ENCODE measurements at regions not wholly inside any gene's neighbourhood (a gene's known extent, or its start where the extent isn't known, plus 50 kb on each side); places are given as distances from the start of the nearest gene placed in this dataset.

DNA sequence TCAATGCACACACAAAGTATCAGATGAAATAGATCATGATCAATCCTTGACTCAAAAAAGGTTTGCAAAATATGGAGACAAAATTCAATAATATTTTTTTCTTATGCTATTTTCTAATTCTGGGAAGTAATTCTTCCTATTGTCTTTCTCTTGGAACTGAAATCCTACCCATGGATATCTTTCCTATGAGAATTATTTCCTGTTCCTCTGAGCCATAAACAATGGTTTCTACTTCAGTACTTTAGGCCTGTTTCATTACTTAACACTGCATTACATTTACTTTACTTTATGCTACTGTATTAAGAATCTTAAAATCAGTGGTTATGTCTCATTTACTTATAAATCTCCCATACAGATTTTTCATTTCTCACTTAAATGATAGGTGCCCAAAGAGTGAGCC, 1025.4 kb upstream of the ACO1 start:
- ChIA-PET CTCF (no interaction called here), POLR2A (no interaction called here)
- TF ChIP-seq ZNF426 (tag by site-specific recombination; IDR thresholded peaks at IDR 0.05) (no peak), ZNF133 (tag by site-specific recombination; IDR thresholded peaks at IDR 0.05) (no peak), MEIS1 (CRISPR knock-in tag; IDR thresholded peaks at IDR 0.05; ENCODE audit: borderline replicate concordance) (no peak), RBAK (tag by site-specific recombination; IDR thresholded peaks at IDR 0.05) (no peak), ZNF48 (tag by site-specific recombination; IDR thresholded peaks at IDR 0.05) (no peak), ZNF138 (tag by site-specific recombination; IDR thresholded peaks at IDR 0.05; ENCODE audit: borderline replicate concordance) (no peak), ZNF558 (tag by site-specific recombination; IDR thresholded peaks at IDR 0.05) (no peak), KLF9 (tag by site-specific recombination; IDR thresholded peaks at IDR 0.05; ENCODE audit: low read depth) (no peak), ZNF623 (tag by site-specific recombination; IDR thresholded peaks at IDR 0.05) (no peak), ZNF654 (tag by site-specific recombination; IDR thresholded peaks at IDR 0.05; ENCODE audit: low read depth) (no peak), BCL11B (tag by site-specific recombination; IDR thresholded peaks at IDR 0.05; ENCODE audit: low read depth) (no peak)
- TF ChIP-seq, protein P1, sequence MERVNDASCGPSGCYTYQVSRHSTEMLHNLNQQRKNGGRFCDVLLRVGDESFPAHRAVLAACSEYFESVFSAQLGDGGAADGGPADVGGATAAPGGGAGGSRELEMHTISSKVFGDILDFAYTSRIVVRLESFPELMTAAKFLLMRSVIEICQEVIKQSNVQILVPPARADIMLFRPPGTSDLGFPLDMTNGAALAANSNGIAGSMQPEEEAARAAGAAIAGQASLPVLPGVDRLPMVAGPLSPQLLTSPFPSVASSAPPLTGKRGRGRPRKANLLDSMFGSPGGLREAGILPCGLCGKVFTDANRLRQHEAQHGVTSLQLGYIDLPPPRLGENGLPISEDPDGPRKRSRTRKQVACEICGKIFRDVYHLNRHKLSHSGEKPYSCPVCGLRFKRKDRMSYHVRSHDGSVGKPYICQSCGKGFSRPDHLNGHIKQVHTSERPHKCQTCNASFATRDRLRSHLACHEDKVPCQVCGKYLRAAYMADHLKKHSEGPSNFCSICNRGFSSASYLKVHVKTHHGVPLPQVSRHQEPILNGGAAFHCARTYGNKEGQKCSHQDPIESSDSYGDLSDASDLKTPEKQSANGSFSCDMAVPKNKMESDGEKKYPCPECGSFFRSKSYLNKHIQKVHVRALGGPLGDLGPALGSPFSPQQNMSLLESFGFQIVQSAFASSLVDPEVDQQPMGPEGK (tag by site-specific recombination; IDR thresholded peaks at IDR 0.05) = no peak
- TF ChIP-seq, protein P2, sequence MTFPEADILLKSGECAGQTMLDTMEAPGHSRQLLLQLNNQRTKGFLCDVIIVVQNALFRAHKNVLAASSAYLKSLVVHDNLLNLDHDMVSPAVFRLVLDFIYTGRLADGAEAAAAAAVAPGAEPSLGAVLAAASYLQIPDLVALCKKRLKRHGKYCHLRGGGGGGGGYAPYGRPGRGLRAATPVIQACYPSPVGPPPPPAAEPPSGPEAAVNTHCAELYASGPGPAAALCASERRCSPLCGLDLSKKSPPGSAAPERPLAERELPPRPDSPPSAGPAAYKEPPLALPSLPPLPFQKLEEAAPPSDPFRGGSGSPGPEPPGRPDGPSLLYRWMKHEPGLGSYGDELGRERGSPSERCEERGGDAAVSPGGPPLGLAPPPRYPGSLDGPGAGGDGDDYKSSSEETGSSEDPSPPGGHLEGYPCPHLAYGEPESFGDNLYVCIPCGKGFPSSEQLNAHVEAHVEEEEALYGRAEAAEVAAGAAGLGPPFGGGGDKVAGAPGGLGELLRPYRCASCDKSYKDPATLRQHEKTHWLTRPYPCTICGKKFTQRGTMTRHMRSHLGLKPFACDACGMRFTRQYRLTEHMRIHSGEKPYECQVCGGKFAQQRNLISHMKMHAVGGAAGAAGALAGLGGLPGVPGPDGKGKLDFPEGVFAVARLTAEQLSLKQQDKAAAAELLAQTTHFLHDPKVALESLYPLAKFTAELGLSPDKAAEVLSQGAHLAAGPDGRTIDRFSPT (tag by site-specific recombination; IDR thresholded peaks at IDR 0.05) = no peak
- Histone ChIP-seq H3K9me3 (ENCODE audit: control insufficient read depth, insufficient read depth, low read depth, low read length) (no peaks in the 10 kb centered on the region), H3K4me3 (ENCODE audit: low read depth, low read length) (no peak overlapping the region), H3K4me1 (ENCODE audit: control insufficient read depth, insufficient read depth, low read length) (no peaks in the 10 kb centered on the region), H3K27ac (ENCODE audit: extremely low read depth, low read depth, low read length) (no peak overlapping the region), H3K36me3 (ENCODE audit: control insufficient read depth in 2 of 2, insufficient read depth in 1 of 2, low read length in 2 of 2) (no peaks in the 10 kb centered on the region)

DNA sequence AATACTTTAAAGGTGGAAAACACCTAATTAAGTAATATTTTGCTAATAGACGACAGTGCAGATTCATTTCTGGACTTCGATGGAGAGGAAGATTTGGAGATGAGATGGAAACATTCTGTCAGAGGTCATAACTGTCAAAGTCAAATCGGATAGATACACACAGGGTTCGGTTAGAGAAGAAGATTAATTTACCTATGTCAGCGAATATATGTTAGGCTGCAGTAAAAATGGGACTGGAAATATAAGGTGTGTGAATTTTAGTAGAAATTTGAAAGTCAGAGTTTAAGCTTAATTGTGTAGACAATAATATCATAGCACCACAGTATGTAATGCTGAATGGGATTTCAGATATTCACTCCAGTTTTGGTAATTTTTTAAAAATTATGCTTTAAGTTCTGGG, 1020.3 kb upstream of the ACO1 start:
- TF ChIP-seq MYNN (tag by site-specific recombination; IDR thresholded peaks at IDR 0.05; ENCODE audit: borderline replicate concordance) = no peak
- TF ChIP-seq ZSCAN16 (tag by site-specific recombination; IDR thresholded peaks at IDR 0.05) = no peak
- TF ChIP-seq ZNF701 (tag by site-specific recombination; IDR thresholded peaks at IDR 0.05) = no peak
- TF ChIP-seq KLF8 (tag by site-specific recombination; IDR thresholded peaks at IDR 0.05) = no peak
- no peak for TF ChIP-seq ZNF654 (tag by site-specific recombination; IDR thresholded peaks at IDR 0.05; ENCODE audit: low read depth)
- TF ChIP-seq, protein P3, sequence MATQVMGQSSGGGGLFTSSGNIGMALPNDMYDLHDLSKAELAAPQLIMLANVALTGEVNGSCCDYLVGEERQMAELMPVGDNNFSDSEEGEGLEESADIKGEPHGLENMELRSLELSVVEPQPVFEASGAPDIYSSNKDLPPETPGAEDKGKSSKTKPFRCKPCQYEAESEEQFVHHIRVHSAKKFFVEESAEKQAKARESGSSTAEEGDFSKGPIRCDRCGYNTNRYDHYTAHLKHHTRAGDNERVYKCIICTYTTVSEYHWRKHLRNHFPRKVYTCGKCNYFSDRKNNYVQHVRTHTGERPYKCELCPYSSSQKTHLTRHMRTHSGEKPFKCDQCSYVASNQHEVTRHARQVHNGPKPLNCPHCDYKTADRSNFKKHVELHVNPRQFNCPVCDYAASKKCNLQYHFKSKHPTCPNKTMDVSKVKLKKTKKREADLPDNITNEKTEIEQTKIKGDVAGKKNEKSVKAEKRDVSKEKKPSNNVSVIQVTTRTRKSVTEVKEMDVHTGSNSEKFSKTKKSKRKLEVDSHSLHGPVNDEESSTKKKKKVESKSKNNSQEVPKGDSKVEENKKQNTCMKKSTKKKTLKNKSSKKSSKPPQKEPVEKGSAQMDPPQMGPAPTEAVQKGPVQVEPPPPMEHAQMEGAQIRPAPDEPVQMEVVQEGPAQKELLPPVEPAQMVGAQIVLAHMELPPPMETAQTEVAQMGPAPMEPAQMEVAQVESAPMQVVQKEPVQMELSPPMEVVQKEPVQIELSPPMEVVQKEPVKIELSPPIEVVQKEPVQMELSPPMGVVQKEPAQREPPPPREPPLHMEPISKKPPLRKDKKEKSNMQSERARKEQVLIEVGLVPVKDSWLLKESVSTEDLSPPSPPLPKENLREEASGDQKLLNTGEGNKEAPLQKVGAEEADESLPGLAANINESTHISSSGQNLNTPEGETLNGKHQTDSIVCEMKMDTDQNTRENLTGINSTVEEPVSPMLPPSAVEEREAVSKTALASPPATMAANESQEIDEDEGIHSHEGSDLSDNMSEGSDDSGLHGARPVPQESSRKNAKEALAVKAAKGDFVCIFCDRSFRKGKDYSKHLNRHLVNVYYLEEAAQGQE (tag by site-specific recombination; IDR thresholded peaks at IDR 0.05) = no peak
- no peak for TF ChIP-seq ZNF514 (tag by site-specific recombination; IDR thresholded peaks at IDR 0.05)
- no peak for TF ChIP-seq ZNF768 (tag by site-specific recombination; IDR thresholded peaks at IDR 0.05)
- no peak for TF ChIP-seq MZF1 (tag by site-specific recombination; IDR thresholded peaks at IDR 0.05; ENCODE audit: borderline replicate concordance)
- TF ChIP-seq ZNF501 (tag by site-specific recombination; IDR thresholded peaks at IDR 0.05) = no peak
- no peak for TF ChIP-seq ZNF37A (tag by site-specific recombination; IDR thresholded peaks at IDR 0.05)
- POLR2A ChIA-PET = no interaction called here
- CTCF ChIA-PET = no interaction called here

More for the DNA sequence above, 1020.3 kb upstream of the ACO1 start:
- H3K36me3 ChIP-seq (ENCODE audit: control insufficient read depth in 2 of 2, insufficient read depth in 1 of 2, low read length in 2 of 2) = no peaks in the 10 kb centered on the region
- no peak overlapping the region for H3K27ac ChIP-seq (ENCODE audit: extremely low read depth, low read depth, low read length)
- H3K9me3 ChIP-seq (ENCODE audit: control insufficient read depth, insufficient read depth, low read depth, low read length) = no peaks in the 10 kb centered on the region
- no peaks in the 10 kb centered on the region for H3K4me1 ChIP-seq (ENCODE audit: control insufficient read depth, insufficient read depth, low read length)
- H3K4me3 ChIP-seq (ENCODE audit: low read depth, low read length) = no peak overlapping the region

Measured in HEK293 (cell line).